Stimulated activated CD4-positive, alpha-beta T cell treated with anti-CD3 and anti-CD28 coated beads, Interleukin-4, amount 100 ng/mL, for 4 hours (primary cell): ENCODE measurements at regions not wholly inside any gene's neighbourhood (a gene's known extent, or its start where the extent isn't known, plus 50 kb on each side); places are given as distances from the start of the nearest gene placed in this dataset.
"Not testable (repeated sequence)": the region's sequence is repeated elsewhere in the genome, so short reads cannot be mapped to it uniquely, and the experiment has no call there.

Source experiments
- DNase-seq, 2 experiments: peaks; one replicate each; pipeline ENCODE4 v3.0.0-alpha.2; 2020

GRCh38 chr14:84040101-84040500 is 1489.8 kb upstream of the FLRT2 start:
- DNase-seq = no peak

- no peak for DNase-seq
Measured at GRCh38 chr14:84041421-84041820, 1488.5 kb upstream of the FLRT2 start.

- no peak for DNase-seq
Measured at GRCh38 chr14:84042992-84043391, 1487.0 kb upstream of the FLRT2 start.

GRCh38 chr14:84064316-84065125 is 1465.4 kb upstream of the FLRT2 start:
- no peak for DNase-seq

- no peak for DNase-seq
Measured at GRCh38 chr14:84065811-84066210, 1464.1 kb upstream of the FLRT2 start.

GRCh38 chr14:84068288-84068687 is 1461.7 kb upstream of the FLRT2 start:
- no peak for DNase-seq

- DNase-seq = no peak
Measured at GRCh38 chr14:84071061-84071460, 1458.9 kb upstream of the FLRT2 start.

GRCh38 chr14:84074626-84075025 is 1455.3 kb upstream of the FLRT2 start:
- DNase-seq = no peak

- DNase-seq = no peak
Measured at GRCh38 chr14:84080944-84081343, 1449.0 kb upstream of the FLRT2 start.

- no peak for DNase-seq
Measured at GRCh38 chr14:84084056-84084630, 1445.8 kb upstream of the FLRT2 start.

GRCh38 chr14:84085493-84085892 is 1444.5 kb upstream of the FLRT2 start:
- no peak for DNase-seq

GRCh38 chr14:84086714-84087113 is 1443.2 kb upstream of the FLRT2 start:
- no peak for DNase-seq

- no peak for DNase-seq
Measured at GRCh38 chr14:84087986-84088531, 1441.9 kb upstream of the FLRT2 start.

GRCh38 chr14:84090837-84091236 is 1439.1 kb upstream of the FLRT2 start:
- no peak for DNase-seq

GRCh38 chr14:84095681-84096080 is 1434.3 kb upstream of the FLRT2 start:
- DNase-seq = no peak

- no peak for DNase-seq
Measured at GRCh38 chr14:84098261-84098660, 1431.7 kb upstream of the FLRT2 start.

GRCh38 chr14:84099560-84099959 is 1430.4 kb upstream of the FLRT2 start:
- DNase-seq = not testable (repeated sequence)

GRCh38 chr14:84107835-84108343 is 1422.1 kb upstream of the FLRT2 start:
- no peak for DNase-seq

GRCh38 chr14:84108746-84109457 is 1421.0 kb upstream of the FLRT2 start:
- DNase-seq = no peak

- no peak for DNase-seq
Measured at GRCh38 chr14:84112589-84112988, 1417.4 kb upstream of the FLRT2 start.

GRCh38 chr14:84125676-84126075 is 1404.3 kb upstream of the FLRT2 start:
- DNase-seq = no peak

- DNase-seq = no peak
Measured at GRCh38 chr14:84127495-84127894, 1402.4 kb upstream of the FLRT2 start.

GRCh38 chr14:84128050-84128449 is 1401.9 kb upstream of the FLRT2 start:
- no peak for DNase-seq

- DNase-seq = no peak
Measured at GRCh38 chr14:84129007-84129406, 1400.9 kb upstream of the FLRT2 start.
